Endothelial cell of umbilical vein (primary cell): ENCODE measurements at regions not wholly inside any gene's neighbourhood (a gene's known extent, or its start where the extent isn't known, plus 50 kb on each side); places are given as distances from the start of the nearest gene placed in this dataset.

ENCODE experiments used
- BruUV-seq: library from RNA; stranded (reverse); fragments of 400-500 nt; replicated peaks from 2 replicates; lab custom pipeline; 2021; lab: Mats Ljungman, UMichigan
- CTCF ChIA-PET: fragments of 300-600, 350-600 bp; sonication (Branson Sonifier 250); formaldehyde crosslinking; loops from one replicate; lab custom pipeline; 2021; ENCODE audit warnings: antibody characterized with exemption, inconsistent platforms; lab: Charles Lee
- POLR2A ChIA-PET: fragments of 300-600, 350-600 bp; sonication (Branson Sonifier 250); formaldehyde crosslinking; loops from one replicate; lab custom pipeline; 2021; ENCODE audit warnings: antibody characterized with exemption, inconsistent platforms; lab: Charles Lee
- DNase-seq: peaks from one replicate; pipeline ENCODE4 v3.0.0-alpha.2; 2011; ENCODE audit warnings: low read depth, low spot score
- FAIRE-seq: peaks from 2 replicates; lab custom pipeline; 2011; peaks lifted over from hg19 to GRCh38; lab: Jason Lieb, UNC
- H2AFZ ChIP-seq: 2 replicates; pipeline ENCODE4 v1.6.0; 2012; ENCODE audit warnings: low read depth, low read length, control low read depth, inconsistent platforms
- H3K27ac ChIP-seq: 2 replicates; pipeline ENCODE4 v1.5.1; 2011; ENCODE audit warnings: low read depth, mild to moderate bottlenecking, control low read depth, low read length, moderate library complexity; ENCODE audit not compliant: insufficient read depth
- H3K27me3 ChIP-seq, 2 experiments: 2 replicates each; pipeline versions ENCODE4 v1.6.0 to v1.6.1; 2011; ENCODE audit warnings: low read length in 2 of 2, mixed read lengths in 1 of 2; ENCODE audit not compliant: control insufficient read depth in 2 of 2, insufficient read depth in 2 of 2
- H3K36me3 ChIP-seq, 2 experiments: 2 replicates in 1 of 2; 3 replicates in 1 of 2; pipeline ENCODE4 v1.5.1; 2011; ENCODE audit warnings: low read length in 2 of 2, mild to moderate bottlenecking in 1 of 2, moderate library complexity in 1 of 2; ENCODE audit not compliant: control insufficient read depth in 2 of 2, insufficient read depth in 2 of 2; ENCODE audit errors: extremely low read depth in 1 of 2
- H3K4me1 ChIP-seq: 3 replicates; pipeline ENCODE4 v1.5.1; 2011; ENCODE audit warnings: mild to moderate bottlenecking, low read length; ENCODE audit not compliant: control insufficient read depth, insufficient read depth; ENCODE audit errors: extremely low read depth
- H3K4me2 ChIP-seq: 2 replicates; pipeline ENCODE4 v1.6.1; 2011; ENCODE audit warnings: low read length, control low read depth, mixed read lengths; ENCODE audit not compliant: insufficient read depth
- H3K4me3 ChIP-seq, 3 experiments: fragments of 200-600 bp in 1 of 3; sonication (generic), shearing (Covaris generic) in 1 of 3; replicated peaks in 1 of 3; 2 replicates each; pipeline ENCODE4 v1.5.1; 2011 to 2016; ENCODE audit warnings: control low read depth in 3 of 3, low read length in 3 of 3, mild to moderate bottlenecking in 2 of 3, inconsistent platforms in 1 of 3, low read depth in 1 of 3, moderate library complexity in 1 of 3; ENCODE audit not compliant: insufficient read depth in 1 of 3
- H3K79me2 ChIP-seq: 2 replicates; pipeline ENCODE4 v1.6.0; 2012; ENCODE audit warnings: low read length, inconsistent platforms; ENCODE audit not compliant: control insufficient read depth, insufficient read depth
- H3K9ac ChIP-seq: replicated peaks from 2 replicates; pipeline ENCODE3; 2011; ENCODE audit warnings: low read length, control low read depth; ENCODE audit not compliant: insufficient read depth; ENCODE audit errors: extremely low read depth
- H3K9me1 ChIP-seq: replicated peaks from 3 replicates; pipeline ENCODE4 v1.6.0; 2011; ENCODE audit warnings: mild to moderate bottlenecking, low read length; ENCODE audit not compliant: control insufficient read depth, insufficient read depth; ENCODE audit errors: extremely low read depth
- H3K9me3 ChIP-seq: replicated peaks from 2 replicates; pipeline ENCODE4 v1.5.1; 2012; ENCODE audit warnings: low read length, inconsistent platforms; ENCODE audit not compliant: control insufficient read depth, insufficient read depth
- H4K20me1 ChIP-seq: replicated peaks from 2 replicates; pipeline ENCODE3; 2011; ENCODE audit warnings: mild to moderate bottlenecking, low read length; ENCODE audit not compliant: control insufficient read depth, insufficient read depth; ENCODE audit errors: extremely low read depth
- EZH2 ChIP-seq: IDR thresholded peaks from 2 replicates; pipeline ENCODE4 v1.6.1; 2012; ENCODE audit warnings: borderline replicate concordance, low read depth, mild to moderate bottlenecking, moderate library complexity, low read length, inconsistent platforms; ENCODE audit not compliant: severe bottlenecking
- FOS ChIP-seq: IDR thresholded peaks from 2 replicates; pipeline ENCODE4 v1.6.1; 2011; ENCODE audit warnings: mild to moderate bottlenecking, low read length, moderate library complexity, borderline replicate concordance; ENCODE audit not compliant: insufficient read depth
- GATA2 ChIP-seq: IDR thresholded peaks from 2 replicates; pipeline ENCODE4 v1.7.0; 2011; ENCODE audit warnings: low read depth, mild to moderate bottlenecking, moderate library complexity, mixed read lengths, low read length; ENCODE audit not compliant: insufficient read length, insufficient read depth
- JUN ChIP-seq: IDR thresholded peaks from 2 replicates; pipeline ENCODE4 v1.6.1; 2011; ENCODE audit warnings: borderline replicate concordance, low read depth; ENCODE audit not compliant: insufficient read length, insufficient read depth
- MAX ChIP-seq: IDR thresholded peaks from 2 replicates; pipeline ENCODE4 v1.6.1; 2011; ENCODE audit not compliant: insufficient read depth, insufficient read length
- MYC ChIP-seq: IDR thresholded peaks from one replicate; pipeline ENCODE4 v1.6.1; 2011; ENCODE audit warnings: mild to moderate bottlenecking, low read depth, low read length
- POLR2A ChIP-seq: IDR thresholded peaks from 2 replicates; pipeline ENCODE4 v1.6.1; 2012; ENCODE audit warnings: low read depth, mild to moderate bottlenecking, control low read depth, low read length
- POLR2AphosphoS5 ChIP-seq: IDR thresholded peaks from 2 replicates; pipeline ENCODE4 v1.6.1; 2012; ENCODE audit warnings: low read depth, mild to moderate bottlenecking, control low read depth, low read length, moderate library complexity; ENCODE audit not compliant: insufficient read depth
- dilution Hi-C: fragments of 300-500 bp; cut with MboI; formaldehyde crosslinking; loops from one replicate; pipeline ENCODE4 v1.15.0; 2019; ENCODE audit warnings: low sequenced_read_pairs; ENCODE audit not compliant: extremely low pct_ligation_motif_present
- intact Hi-C: fragments of 100-400 bp; cut with micrococcal nuclease; formaldehyde crosslinking; loops from one replicate; pipeline ENCODE4 v1.10.0; 2022
- TF ChIP-seq, protein P1 (sequence below), 2 donors: IDR thresholded peaks; 1 replicate in 1 of 2; 2 replicates in 1 of 2; pipeline ENCODE4 v1.5.1; 2011; ENCODE audit warnings: low read length in 2 of 2, mild to moderate bottlenecking in 2 of 2, moderate library complexity in 2 of 2, control low read depth in 1 of 2, inconsistent platforms in 1 of 2, low read depth in 1 of 2; ENCODE audit not compliant: insufficient read depth in 1 of 2; ENCODE audit errors: extremely low read depth in 1 of 2

DNA sequence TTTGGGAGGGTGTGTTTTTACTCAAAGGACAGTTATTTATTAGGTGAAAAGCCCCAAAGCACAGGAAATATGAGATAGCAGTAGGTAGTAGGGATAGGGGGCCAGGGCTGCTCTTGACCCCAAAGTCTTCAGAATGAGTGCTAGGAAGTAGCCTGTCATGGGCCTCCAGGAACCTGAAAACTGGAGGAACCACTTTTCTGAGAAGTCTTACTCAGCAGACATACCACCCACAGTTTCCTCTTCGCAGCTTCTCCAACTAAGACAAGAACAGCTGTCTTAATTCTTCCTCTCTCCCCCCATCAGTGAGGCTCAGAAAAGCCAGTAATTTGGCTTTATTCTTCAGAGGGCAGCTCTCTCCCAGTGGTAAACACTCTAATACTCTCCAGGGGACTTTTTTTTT, 84.0 kb upstream of the CTSC start:
- POLR2A ChIA-PET, result interaction anchor here (1.1 kb wide), 1 partner anchor 84 kb away, joined by 4 read pairs; the partner anchor contains the start of gene CTSC
- H3K4me2 ChIP-seq, result no peak overlapping the region
- FAIRE-seq (no peak), DNase-seq (no peak)
- TF ChIP-seq POLR2A, result no peak
- TF ChIP-seq JUN, result no peak
- TF ChIP-seq EZH2, result no peak
- TF ChIP-seq MAX, result no peak
- no peak for TF ChIP-seq GATA2
- TF ChIP-seq POLR2AphosphoS5, result no peak
- no peak for TF ChIP-seq MYC
- no peak for TF ChIP-seq FOS
- TF ChIP-seq, protein P1, sequence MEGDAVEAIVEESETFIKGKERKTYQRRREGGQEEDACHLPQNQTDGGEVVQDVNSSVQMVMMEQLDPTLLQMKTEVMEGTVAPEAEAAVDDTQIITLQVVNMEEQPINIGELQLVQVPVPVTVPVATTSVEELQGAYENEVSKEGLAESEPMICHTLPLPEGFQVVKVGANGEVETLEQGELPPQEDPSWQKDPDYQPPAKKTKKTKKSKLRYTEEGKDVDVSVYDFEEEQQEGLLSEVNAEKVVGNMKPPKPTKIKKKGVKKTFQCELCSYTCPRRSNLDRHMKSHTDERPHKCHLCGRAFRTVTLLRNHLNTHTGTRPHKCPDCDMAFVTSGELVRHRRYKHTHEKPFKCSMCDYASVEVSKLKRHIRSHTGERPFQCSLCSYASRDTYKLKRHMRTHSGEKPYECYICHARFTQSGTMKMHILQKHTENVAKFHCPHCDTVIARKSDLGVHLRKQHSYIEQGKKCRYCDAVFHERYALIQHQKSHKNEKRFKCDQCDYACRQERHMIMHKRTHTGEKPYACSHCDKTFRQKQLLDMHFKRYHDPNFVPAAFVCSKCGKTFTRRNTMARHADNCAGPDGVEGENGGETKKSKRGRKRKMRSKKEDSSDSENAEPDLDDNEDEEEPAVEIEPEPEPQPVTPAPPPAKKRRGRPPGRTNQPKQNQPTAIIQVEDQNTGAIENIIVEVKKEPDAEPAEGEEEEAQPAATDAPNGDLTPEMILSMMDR (IDR thresholded peaks at IDR 0.05; ENCODE audit: extremely low read depth in 1 of 2, insufficient read depth in 1 of 2, low read depth in 1 of 2, low read length in 2 of 2), result no peak
- no peak overlapping the region for H3K9ac ChIP-seq
- H3K79me2 ChIP-seq, result no peaks in the 10 kb centered on the region
- no TSS peak for BruUV-seq
- dilution Hi-C loops (no loop called here), intact Hi-C loops (no loop called here)
- no peaks in the 10 kb centered on the region for H3K27me3 ChIP-seq
- no peaks in the 10 kb centered on the region for H3K9me1 ChIP-seq
- no peak overlapping the region for H3K4me3 ChIP-seq
- no peaks in the 10 kb centered on the region for H3K4me1 ChIP-seq
- H4K20me1 ChIP-seq, result no peaks in the 10 kb centered on the region
- no peaks in the 10 kb centered on the region for H3K9me3 ChIP-seq
- no peak overlapping the region for H2AFZ ChIP-seq
- CTCF ChIA-PET, result interaction anchor here (1.2 kb wide), 1 partner anchor 405 kb away, joined by 4 read pairs; no protein-coding TSS in a partner anchor
- H3K27ac ChIP-seq, result no peak overlapping the region
- H3K36me3 ChIP-seq, result no peaks in the 10 kb centered on the region
